Activated T-helper 1 cell treated with anti-CD3 and anti-CD28 coated beads, Interleukin-12 subunit alpha, Interleukin-12 subunit beta, Interleukin-2, Interleukin-4 antibody, amounts not matched to agents 30 ng/mL and 10 ng/mL and 1 ng/mL, durations not matched to agents 14 hours and 24 hours and 36 hours (primary cell): ENCODE measurements at regions not wholly inside any gene's neighbourhood (a gene's known extent, or its start where the extent isn't known, plus 50 kb on each side); places are given as distances from the start of the nearest gene placed in this dataset.
"Not testable (repeated sequence)": the region's sequence is repeated elsewhere in the genome, so short reads cannot be mapped to it uniquely, and the experiment has no call there.

Experiments
- DNase-seq: peaks from one replicate; pipeline ENCODE4 v3.0.0; 2021; ENCODE audit warnings: low spot score
- H3K27ac Mint-ChIP-seq: one replicate; pipeline ENCODE4 v1.8.0; 2021; ENCODE audit warnings: mild to moderate bottlenecking, mixed read lengths
- H3K27me3 Mint-ChIP-seq: one replicate; pipeline ENCODE4 v1.8.0; 2022; ENCODE audit warnings: mild to moderate bottlenecking, moderate library complexity, mixed read lengths; ENCODE audit not compliant: insufficient read depth
- H3K36me3 Mint-ChIP-seq: one replicate; pipeline ENCODE4 v1.8.0; 2021; ENCODE audit warnings: low read depth, mixed read lengths
- H3K4me1 Mint-ChIP-seq: one replicate; pipeline ENCODE4 v1.8.0; 2021; ENCODE audit warnings: low read depth, mixed read lengths
- H3K4me3 Mint-ChIP-seq: one replicate; pipeline ENCODE4 v1.8.0; 2021; ENCODE audit warnings: mild to moderate bottlenecking, moderate library complexity, mixed read lengths
- H3K9me3 Mint-ChIP-seq: one replicate; pipeline ENCODE4 v1.8.0; 2021; ENCODE audit warnings: mixed read lengths
- intact Hi-C: fragments of 100-400 bp; cut with micrococcal nuclease; formaldehyde crosslinking; loops from one replicate; pipeline ENCODE4 v1.15.1; 2024

GRCh38 chr5:110265162-110265561, 461.3 kb downstream of the TMEM232 start:
- Mint-ChIP-seq H3K36me3 (no peaks in the 10 kb centered on the region), H3K4me3 (no peak overlapping the region), H3K4me1 (no peaks in the 10 kb centered on the region), H3K27ac (no peak overlapping the region), H3K9me3 (no peaks in the 10 kb centered on the region), H3K27me3 (peaks cover 2% of the 10 kb centered on the region)
- no peak for DNase-seq
- intact Hi-C loops: no loop called here

GRCh38 chr5:110267714-110268113, 458.8 kb downstream of the TMEM232 start:
- H3K4me3 Mint-ChIP-seq: no peak overlapping the region
- no peak for DNase-seq
- intact Hi-C loops: no loop called here
- H3K27me3 Mint-ChIP-seq: no peaks in the 10 kb centered on the region
- H3K36me3 Mint-ChIP-seq: no peaks in the 10 kb centered on the region
- no peaks in the 10 kb centered on the region for H3K4me1 Mint-ChIP-seq
- no peaks in the 10 kb centered on the region for H3K9me3 Mint-ChIP-seq
- H3K27ac Mint-ChIP-seq: no peak overlapping the region

- intact Hi-C loops: no loop called here
- Mint-ChIP-seq H3K27ac (no peak overlapping the region), H3K4me3 (no peak overlapping the region), H3K4me1 (no peaks in the 10 kb centered on the region), H3K27me3 (no peaks in the 10 kb centered on the region), H3K36me3 (no peaks in the 10 kb centered on the region), H3K9me3 (no peaks in the 10 kb centered on the region)
- no peak for DNase-seq
Measured at GRCh38 chr5:110268283-110268682, 458.2 kb downstream of the TMEM232 start.

- no peak overlapping the region for H3K27ac Mint-ChIP-seq
- no peak overlapping the region for H3K4me3 Mint-ChIP-seq
- no peaks in the 10 kb centered on the region for H3K27me3 Mint-ChIP-seq
- no peaks in the 10 kb centered on the region for H3K36me3 Mint-ChIP-seq
- H3K9me3 Mint-ChIP-seq: no peaks in the 10 kb centered on the region
- no peak for DNase-seq
- intact Hi-C loops: no loop called here
- H3K4me1 Mint-ChIP-seq: no peaks in the 10 kb centered on the region
Measured at GRCh38 chr5:110268985-110269384, 457.5 kb downstream of the TMEM232 start.

- no peaks in the 10 kb centered on the region for H3K4me1 Mint-ChIP-seq
- intact Hi-C loops: no loop called here
- no peak for DNase-seq
- no peaks in the 10 kb centered on the region for H3K9me3 Mint-ChIP-seq
- H3K4me3 Mint-ChIP-seq: no peak overlapping the region
- H3K27me3 Mint-ChIP-seq: no peaks in the 10 kb centered on the region
- H3K36me3 Mint-ChIP-seq: no peaks in the 10 kb centered on the region
- H3K27ac Mint-ChIP-seq: no peak overlapping the region
Measured at GRCh38 chr5:110269478-110270142, 456.9 kb downstream of the TMEM232 start.

GRCh38 chr5:110275878-110276277, 450.6 kb downstream of the TMEM232 start:
- no peaks in the 10 kb centered on the region for H3K36me3 Mint-ChIP-seq
- intact Hi-C loops: no loop called here
- H3K27me3 Mint-ChIP-seq: no peaks in the 10 kb centered on the region
- DNase-seq: no peak
- no peak overlapping the region for H3K27ac Mint-ChIP-seq
- H3K9me3 Mint-ChIP-seq: peaks cover 6% of the 10 kb centered on the region
- H3K4me3 Mint-ChIP-seq: no peak overlapping the region
- H3K4me1 Mint-ChIP-seq: no peaks in the 10 kb centered on the region

- H3K9me3 Mint-ChIP-seq: peaks cover 14% of the 10 kb centered on the region
- H3K4me1 Mint-ChIP-seq, H3K27ac Mint-ChIP-seq, H3K36me3 Mint-ChIP-seq, DNase-seq, H3K27me3 Mint-ChIP-seq, intact Hi-C loops, H3K4me3 Mint-ChIP-seq: not testable (repeated sequence)
Measured at GRCh38 chr5:110278449-110278848, 448.0 kb downstream of the TMEM232 start.

GRCh38 chr5:110284121-110284520, 442.4 kb downstream of the TMEM232 start:
- H3K27me3 Mint-ChIP-seq, H3K4me1 Mint-ChIP-seq, intact Hi-C loops, H3K27ac Mint-ChIP-seq, H3K36me3 Mint-ChIP-seq, H3K4me3 Mint-ChIP-seq, DNase-seq: not testable (repeated sequence)
- peaks cover 23% of the 10 kb centered on the region for H3K9me3 Mint-ChIP-seq

- H3K4me1 Mint-ChIP-seq: peaks cover 4% of the 10 kb centered on the region
- peaks cover 9% of the 10 kb centered on the region for H3K9me3 Mint-ChIP-seq
- H3K36me3 Mint-ChIP-seq: no peaks in the 10 kb centered on the region
- H3K27ac Mint-ChIP-seq: no peak overlapping the region
- H3K27me3 Mint-ChIP-seq: no peaks in the 10 kb centered on the region
- intact Hi-C loops: no loop called here
- DNase-seq: no peak
- H3K4me3 Mint-ChIP-seq: no peak overlapping the region
Measured at GRCh38 chr5:110288766-110289511, 437.5 kb downstream of the TMEM232 start.

GRCh38 chr5:110289512-110289810, 437.0 kb downstream of the TMEM232 start:
- peaks cover 8% of the 10 kb centered on the region for H3K9me3 Mint-ChIP-seq

GRCh38 chr5:110290542-110290941, 435.9 kb downstream of the TMEM232 start:
- Mint-ChIP-seq H3K27me3 (no peaks in the 10 kb centered on the region), H3K36me3 (no peaks in the 10 kb centered on the region), H3K27ac (no peak overlapping the region), H3K9me3 (no peaks in the 10 kb centered on the region), H3K4me3 (no peak overlapping the region), H3K4me1 (peaks cover 4% of the 10 kb centered on the region)
- DNase-seq: no peak
- intact Hi-C loops: no loop called here

More at GRCh38 chr5:110289512-110289810, 437.0 kb downstream of the TMEM232 start:
- H3K27me3 Mint-ChIP-seq: no peaks in the 10 kb centered on the region
- peaks cover 4% of the 10 kb centered on the region for H3K4me1 Mint-ChIP-seq
- no peaks in the 10 kb centered on the region for H3K36me3 Mint-ChIP-seq
- H3K27ac Mint-ChIP-seq: no peak overlapping the region
- no peak overlapping the region for H3K4me3 Mint-ChIP-seq
- DNase-seq: no peak
- intact Hi-C loops: no loop called here

- H3K36me3 Mint-ChIP-seq: no peaks in the 10 kb centered on the region
- H3K4me3 Mint-ChIP-seq: no peak overlapping the region
- no peaks in the 10 kb centered on the region for H3K27me3 Mint-ChIP-seq
- H3K9me3 Mint-ChIP-seq: no peaks in the 10 kb centered on the region
- no peak overlapping the region for H3K27ac Mint-ChIP-seq
- intact Hi-C loops: no loop called here
- no peak for DNase-seq
- H3K4me1 Mint-ChIP-seq: peaks cover 4% of the 10 kb centered on the region
Measured at GRCh38 chr5:110294281-110294680, 432.2 kb downstream of the TMEM232 start.

GRCh38 chr5:110297152-110297670, 429.3 kb downstream of the TMEM232 start:
- no peaks in the 10 kb centered on the region for H3K9me3 Mint-ChIP-seq
- H3K4me1 Mint-ChIP-seq: no peaks in the 10 kb centered on the region
- intact Hi-C loops: no loop called here
- H3K27ac Mint-ChIP-seq: no peak overlapping the region
- no peak for DNase-seq
- no peak overlapping the region for H3K4me3 Mint-ChIP-seq
- H3K36me3 Mint-ChIP-seq: no peaks in the 10 kb centered on the region
- no peaks in the 10 kb centered on the region for H3K27me3 Mint-ChIP-seq
